Globus pallidus (tissue), 1 donor: ENCODE measurements at regions not wholly inside any gene's neighbourhood (a gene's known extent, or its start where the extent isn't known, plus 50 kb on each side); places are given as distances from the start of the nearest gene placed in this dataset.

Experiments used
- DNase-seq: peaks from one replicate; pipeline ENCODE4 v3.0.0-alpha.2; 2015; ENCODE audit warnings: low spot score

DNA sequence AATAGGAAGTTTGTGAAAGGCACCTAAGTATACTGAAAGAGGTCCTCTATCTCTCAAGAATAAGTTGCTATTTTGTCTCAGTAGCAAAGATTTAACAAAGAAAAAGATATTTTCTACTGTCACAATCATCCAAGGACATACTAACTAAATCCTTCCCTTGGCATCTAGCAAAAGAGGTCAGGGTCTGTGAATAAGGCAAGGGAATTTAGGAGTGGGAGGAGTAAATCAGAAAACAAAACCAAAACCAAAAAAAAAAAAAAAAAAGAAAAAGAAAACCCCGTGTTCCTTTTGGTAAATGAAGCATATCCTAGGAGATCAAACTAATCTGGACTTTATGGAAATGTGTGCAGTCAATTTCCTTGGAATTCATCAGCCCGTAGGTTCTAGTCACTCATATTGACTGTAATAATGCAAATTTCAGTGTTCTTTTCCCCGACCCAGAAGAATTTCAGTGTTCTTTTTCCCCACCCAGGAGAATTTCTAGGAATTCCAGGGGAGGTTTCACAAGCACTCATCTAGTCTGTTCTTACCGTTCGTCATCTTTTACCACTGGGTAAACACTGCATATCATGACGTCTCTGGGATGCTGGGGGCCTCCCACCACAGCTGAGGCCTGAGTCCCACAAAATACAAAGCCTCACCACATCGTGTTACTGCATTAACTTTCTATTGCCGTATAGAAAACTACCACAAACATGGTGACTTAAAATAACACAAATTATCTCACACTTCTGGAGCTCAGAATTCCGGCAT, 113.8 kb upstream of the CCDC54 start:
- DNase-seq: no peak

DNA sequence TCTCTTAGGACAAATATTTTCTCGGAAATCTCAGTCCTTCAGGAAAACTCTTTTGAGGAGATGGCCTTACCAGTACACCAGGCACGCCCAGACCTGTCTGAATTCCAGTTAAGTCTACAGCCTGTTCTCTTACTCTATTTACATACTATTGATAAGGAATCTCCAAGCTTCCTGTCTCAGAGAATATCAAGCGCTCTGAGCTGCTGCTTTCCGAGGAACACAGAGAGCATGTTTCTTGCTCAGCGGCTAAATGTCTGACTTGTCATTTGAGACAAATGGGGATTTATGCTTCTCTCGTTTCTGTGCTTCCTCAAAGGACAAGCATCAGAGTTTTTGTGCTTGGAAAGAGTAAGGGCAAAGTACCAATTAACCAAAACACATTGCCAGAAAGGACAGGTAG, 112.4 kb upstream of the CCDC54 start:
- DNase-seq: peak; percentile 72

- DNase-seq: no peak
Measured at GRCh38 chr3:107265526-107265925, 111.7 kb upstream of the CCDC54 start.

GRCh38 chr3:107268469-107268868, 108.8 kb upstream of the CCDC54 start:
- peak; percentile 81 for DNase-seq

DNA sequence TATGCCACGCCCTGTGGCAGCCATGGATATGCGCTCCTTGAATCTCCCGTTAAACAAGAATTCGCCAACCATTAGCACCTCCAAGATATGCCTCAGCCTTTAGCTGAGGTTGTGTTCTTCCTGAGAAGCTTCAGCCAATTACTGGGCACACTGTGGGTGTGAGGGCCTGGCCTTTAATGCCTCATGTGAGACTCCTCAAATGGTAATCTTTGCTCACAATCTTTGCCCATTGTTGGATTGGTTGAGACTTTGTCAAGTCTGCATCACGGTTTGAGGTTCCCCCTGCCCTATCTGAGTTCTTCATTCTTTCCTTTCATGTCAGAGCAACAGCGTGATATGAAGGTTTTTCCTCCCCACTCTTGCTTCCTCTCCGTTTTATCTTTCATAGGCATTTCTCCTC, 108.1 kb upstream of the CCDC54 start:
- DNase-seq: no peak

DNA sequence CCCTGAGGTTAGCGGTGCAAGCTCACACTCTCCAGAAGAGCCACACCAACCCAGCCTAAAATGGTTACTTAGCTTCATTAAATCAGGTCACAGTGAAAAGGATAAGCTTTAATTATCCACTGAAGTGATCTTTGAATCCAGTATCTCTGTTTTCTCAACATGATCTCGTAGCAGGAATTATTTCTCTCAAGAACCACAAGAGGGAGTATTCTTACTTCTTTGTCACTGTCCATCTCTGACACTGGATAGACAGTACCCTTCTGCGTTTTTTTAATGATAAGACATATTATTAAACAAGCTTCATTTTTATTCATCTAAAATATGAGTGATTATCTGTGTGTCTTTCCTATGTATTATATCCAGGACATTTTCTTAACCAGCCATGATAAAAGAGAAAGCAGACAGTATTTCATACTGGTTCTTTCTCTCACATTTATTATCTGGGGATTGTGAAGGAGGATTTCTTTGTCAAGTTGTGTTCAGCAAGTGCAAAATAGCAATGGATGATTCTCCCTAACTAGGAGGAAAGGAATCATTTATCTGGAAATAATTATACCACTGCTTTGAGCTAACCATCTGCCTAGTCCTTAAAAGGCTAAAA, 105.4 kb upstream of the CCDC54 start:
- DNase-seq: peak; percentile 78

- DNase-seq: no peak
Measured at GRCh38 chr3:107272471-107272870, 104.8 kb upstream of the CCDC54 start.

GRCh38 chr3:107272885-107273284, 104.4 kb upstream of the CCDC54 start:
- DNase-seq: no peak

DNA sequence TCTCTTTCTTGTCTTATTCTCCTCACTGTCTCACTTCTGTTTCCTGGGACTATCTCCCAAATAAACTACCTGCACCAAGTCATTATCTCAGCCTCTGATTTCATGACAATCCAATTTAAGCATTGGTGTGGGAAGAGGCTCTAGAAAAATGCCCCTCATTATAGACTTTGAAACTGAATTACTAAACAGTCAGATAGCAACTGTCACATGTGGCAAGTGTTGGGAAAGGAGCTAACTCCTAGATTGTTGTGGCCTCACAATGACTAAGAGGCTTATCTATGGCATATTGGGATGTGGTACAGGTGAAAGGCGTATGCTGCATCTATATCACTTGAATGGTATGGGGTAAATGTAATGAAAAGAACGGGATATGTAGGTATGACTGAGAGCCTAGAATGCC, 103.5 kb upstream of the CCDC54 start:
- no peak for DNase-seq

DNA sequence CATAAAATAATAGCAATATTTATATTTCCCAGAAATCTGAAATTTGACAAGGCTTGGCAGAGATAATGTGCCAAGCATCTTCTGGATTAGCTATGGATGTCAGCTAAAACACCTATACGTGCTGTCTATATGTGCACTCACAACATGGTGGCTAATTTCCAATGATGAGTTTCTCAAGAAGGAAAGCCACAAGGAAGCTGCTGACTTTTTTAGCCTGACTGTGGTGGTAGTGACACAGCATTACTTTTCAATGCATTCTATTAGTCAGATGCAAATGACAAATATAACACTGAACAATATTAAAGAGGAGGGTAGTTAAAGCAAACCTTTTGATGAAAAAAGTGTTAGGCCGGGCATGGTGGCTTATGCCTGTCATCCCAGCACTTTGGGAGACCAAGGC, 101.7 kb upstream of the CCDC54 start:
- no peak for DNase-seq

DNA sequence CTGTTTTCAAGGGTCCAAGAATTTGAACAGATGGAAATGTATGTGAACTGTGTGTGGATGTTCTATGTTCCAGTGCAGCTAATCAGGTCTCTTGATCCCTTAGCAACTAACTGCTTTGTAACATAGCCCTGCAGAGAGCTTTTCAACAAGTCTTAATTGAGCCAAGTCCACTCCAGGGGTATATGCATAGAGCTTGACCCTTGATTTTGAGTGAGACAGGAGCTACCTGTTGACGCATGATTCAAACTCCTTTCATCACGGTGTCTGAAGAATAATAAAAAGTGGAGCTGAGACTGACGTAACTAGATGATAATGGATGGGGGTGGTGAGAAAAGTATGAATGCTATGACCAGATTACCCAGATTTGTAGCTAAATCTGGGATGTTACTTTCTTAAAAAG, 93.3 kb upstream of the CCDC54 start:
- DNase-seq: no peak

DNA sequence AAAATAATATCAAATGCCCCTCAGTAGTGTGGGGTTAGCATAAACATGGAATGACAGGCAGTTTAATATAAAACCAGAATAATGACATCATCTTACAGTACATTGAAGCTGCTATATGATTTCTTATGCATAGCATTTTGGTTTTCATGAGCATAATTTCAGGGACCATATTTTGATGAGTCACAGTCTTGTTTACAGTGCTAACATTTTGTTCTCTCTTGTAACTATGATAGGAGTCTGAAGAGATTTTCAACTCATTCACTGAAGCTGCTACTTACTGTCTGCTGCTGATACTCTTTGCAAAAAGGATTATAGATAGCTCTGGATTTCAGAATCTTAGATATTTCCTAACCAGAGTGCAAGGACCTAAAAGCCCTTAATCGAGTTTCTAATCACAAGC, 92.6 kb upstream of the CCDC54 start:
- no peak for DNase-seq

GRCh38 chr3:107285197-107285596, 92.0 kb upstream of the CCDC54 start:
- DNase-seq: no peak

DNA sequence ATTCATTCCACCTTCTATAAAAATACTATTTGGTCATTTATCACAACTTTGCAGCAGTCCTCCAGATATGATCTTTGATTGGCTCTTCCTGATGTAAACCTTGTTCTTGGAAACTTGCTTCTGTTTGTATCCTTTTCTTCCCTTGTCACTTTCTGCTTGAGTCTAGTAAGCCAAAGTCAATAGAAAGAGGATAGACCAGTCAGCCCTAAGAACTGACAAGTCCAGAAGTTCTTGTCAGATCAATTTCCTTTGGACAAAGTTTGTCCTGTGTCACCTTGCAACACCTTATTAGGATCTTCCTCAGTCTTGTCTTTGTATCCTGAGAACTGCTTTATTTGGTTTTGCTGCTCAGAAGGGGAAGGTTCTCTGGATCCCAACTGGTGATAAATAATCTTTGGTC, 87.9 kb upstream of the CCDC54 start:
- no peak for DNase-seq

- DNase-seq: no peak
Measured at GRCh38 chr3:107294117-107294516, 83.1 kb upstream of the CCDC54 start.

- no peak for DNase-seq
Measured at GRCh38 chr3:107297597-107297996, 79.6 kb upstream of the CCDC54 start.

DNA sequence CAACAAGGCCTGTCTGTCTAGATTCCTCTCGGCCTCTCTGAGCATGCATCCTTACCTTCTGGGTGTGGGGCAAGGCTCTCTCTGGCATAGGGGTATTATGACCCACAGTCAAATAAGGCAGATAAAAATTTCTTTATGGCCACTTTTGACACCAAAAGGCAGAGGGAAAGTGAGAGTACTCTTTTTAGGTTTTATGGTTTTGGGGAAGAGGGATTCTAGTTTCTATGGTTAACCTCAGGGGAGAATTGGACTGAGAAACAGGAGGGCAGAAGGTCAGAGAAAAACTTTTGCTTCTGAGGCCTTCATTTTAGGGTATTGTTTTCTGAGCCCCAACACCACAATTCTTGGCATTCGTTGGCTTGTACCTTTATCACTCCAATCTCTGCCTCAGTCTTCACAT, 70.0 kb upstream of the CCDC54 start:
- no peak for DNase-seq

DNA sequence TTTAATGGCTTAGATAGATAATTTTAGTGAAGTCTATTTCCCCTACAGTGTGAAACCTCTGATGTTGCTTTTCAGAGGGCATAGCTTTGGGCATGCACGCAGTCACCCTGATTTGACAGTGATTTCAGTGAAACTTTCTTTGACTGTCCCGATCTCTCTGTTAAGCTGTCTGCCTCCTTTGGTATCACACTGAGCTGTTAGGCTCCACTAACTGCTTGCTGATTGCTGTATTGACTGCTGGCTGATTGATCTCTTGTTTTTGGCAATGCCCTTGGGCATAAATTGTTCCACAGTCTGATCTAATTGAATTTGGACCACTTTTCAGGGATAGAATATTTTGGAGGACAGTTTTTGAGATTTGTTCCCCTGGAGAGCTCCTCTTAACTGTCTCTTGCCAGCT, 68.5 kb upstream of the CCDC54 start:
- DNase-seq: no peak

DNA sequence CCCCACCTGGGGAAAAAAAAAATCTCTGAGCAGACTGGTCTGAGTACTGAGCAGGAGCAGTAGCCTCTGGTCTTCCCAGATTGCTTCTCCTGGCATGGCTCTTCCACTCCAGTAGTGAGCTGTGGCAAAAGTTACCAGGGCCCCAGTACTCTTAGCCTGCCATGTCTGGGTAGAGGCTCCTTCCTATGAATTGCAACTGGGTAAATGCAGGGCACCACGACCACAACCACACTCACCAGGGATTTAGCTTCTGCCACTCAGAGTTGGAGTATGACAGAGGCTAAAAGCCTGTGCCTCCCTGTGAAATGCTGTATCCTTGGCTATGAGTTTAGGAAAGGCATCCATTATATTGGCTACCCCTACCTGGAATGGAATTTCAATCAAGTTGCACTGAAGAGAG, 67.9 kb upstream of the CCDC54 start:
- DNase-seq: no peak

DNA sequence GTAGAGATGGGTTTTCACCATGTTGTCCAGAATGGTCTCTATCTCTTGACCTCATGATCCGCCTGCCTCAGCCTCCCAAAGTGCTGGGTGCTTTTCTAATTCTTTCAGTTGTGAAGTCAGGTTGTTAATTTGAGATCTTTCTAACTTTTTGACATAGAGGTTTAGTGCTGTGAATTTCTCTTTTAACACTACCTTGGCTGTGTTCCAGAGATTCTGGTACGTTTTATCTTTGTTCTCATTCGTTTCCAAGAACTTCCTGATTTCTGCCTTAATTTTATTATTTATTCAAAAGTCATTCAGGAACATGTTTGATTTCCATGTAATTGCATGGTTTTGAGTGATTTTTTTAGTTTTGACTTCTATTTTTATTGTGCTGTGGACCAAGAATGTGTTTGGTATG, 63.5 kb upstream of the CCDC54 start:
- DNase-seq: no peak

DNA sequence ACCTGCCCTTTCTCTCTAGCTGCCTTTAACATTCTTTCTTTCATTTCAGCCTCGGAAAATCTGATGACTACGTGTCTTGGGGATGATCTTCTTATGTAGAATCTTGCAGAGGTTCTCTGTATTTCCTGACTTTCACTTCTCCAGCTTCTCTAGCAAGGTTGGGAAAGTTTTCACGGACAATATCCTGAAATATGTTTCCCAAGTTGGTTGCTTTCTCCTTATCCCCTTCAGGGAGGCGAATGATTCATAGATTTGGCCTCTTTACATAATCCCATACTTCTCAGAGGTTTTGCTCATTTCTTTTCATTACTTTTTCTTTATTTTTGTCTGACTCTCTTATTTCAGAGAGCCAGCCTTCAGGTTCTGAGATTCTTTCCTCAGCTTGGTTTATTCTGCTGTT, 62.1 kb upstream of the CCDC54 start:
- no peak for DNase-seq

DNA sequence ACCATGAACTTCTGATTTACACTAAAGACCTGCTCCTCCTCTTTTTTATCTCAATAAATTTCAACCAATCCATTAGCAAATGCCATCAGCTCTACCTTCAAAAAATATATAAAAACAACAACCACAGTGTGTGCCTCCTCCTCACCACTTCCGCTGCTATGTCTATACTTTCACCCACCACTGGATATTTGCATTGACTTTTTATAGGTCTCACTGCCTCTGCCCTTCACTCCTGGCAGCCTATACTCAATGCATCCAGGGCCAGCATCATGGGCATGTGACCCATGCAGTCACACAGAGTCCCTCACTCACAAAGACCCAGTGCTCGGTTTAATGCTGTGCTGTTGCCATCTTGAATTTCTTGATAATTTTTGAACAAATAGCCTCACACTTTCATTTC, 53.5 kb upstream of the CCDC54 start:
- no peak for DNase-seq

DNA sequence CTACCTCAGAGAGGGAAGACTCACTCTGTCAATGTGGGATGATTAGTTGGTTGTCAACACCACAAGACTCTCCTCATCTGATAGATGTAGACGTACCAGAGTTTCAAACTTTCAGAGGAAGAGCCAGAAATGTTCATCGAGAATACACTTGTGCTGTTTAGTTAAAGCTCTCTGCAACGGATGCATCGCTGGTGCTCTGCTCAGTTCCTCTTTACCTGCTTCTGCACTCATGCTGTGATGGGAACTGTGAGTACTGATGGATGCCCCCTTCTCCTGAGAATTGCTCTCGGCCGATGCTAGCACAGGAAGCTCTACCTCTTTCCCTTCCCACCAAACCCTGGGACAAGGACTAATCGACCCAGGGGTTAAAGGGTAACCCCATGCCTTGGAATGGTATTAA, 51.8 kb upstream of the CCDC54 start:
- no peak for DNase-seq
